Stimulated activated effector memory CD8-positive, alpha-beta T cell treated with anti-CD3 and anti-CD28 coated beads, Interleukin-12 subunit alpha, Interleukin-12 subunit beta, amount 100 ng/mL, for 72 hours (primary cell): ENCODE measurements at regions not wholly inside any gene's neighbourhood (a gene's known extent, or its start where the extent isn't known, plus 50 kb on each side); places are given as distances from the start of the nearest gene placed in this dataset.
"Not testable (repeated sequence)": the region's sequence is repeated elsewhere in the genome, so short reads cannot be mapped to it uniquely, and the experiment has no call there.

ENCODE experiments used
- ATAC-seq: fragments of 150-1000 bp; cut with Tn5 transposase; 2 replicates; pipeline ENCODE4 v1.10.0; 2021
- DNase-seq, 2 donors: peaks; one replicate each; pipeline ENCODE4 v3.0.0; 2021 to 2022; ENCODE audit warnings: low spot score in 2 of 2
- H3K27ac Mint-ChIP-seq: one replicate; pipeline ENCODE4 v1.8.0; 2022; ENCODE audit warnings: mild to moderate bottlenecking, mixed read lengths
- H3K36me3 Mint-ChIP-seq: one replicate; pipeline ENCODE4 v1.8.0; 2022; ENCODE audit warnings: mild to moderate bottlenecking, mixed read lengths
- H3K4me1 Mint-ChIP-seq: one replicate; pipeline ENCODE4 v1.8.0; 2022; ENCODE audit warnings: mixed read lengths
- H3K4me3 Mint-ChIP-seq: one replicate; pipeline ENCODE4 v1.8.0; 2022; ENCODE audit warnings: mild to moderate bottlenecking, mixed read lengths
- H3K9me3 Mint-ChIP-seq: one replicate; pipeline ENCODE4 v1.8.0; 2022; ENCODE audit warnings: mixed read lengths

- Mint-ChIP-seq H3K36me3 (no peaks in the 10 kb centered on the region), H3K4me3 (no peak overlapping the region), H3K4me1 (no peaks in the 10 kb centered on the region), H3K27ac (no peak overlapping the region), H3K9me3 (peaks cover 9% of the 10 kb centered on the region)
- DNase-seq (no peak), ATAC-seq (no peak)
Measured at GRCh38 chr10:81306971-81307782, 567.8 kb upstream of the NRG3 start.

- ATAC-seq: no peak
- no peak for DNase-seq
- Mint-ChIP-seq H3K9me3 (peaks cover 4% of the 10 kb centered on the region), H3K36me3 (no peaks in the 10 kb centered on the region), H3K4me1 (no peaks in the 10 kb centered on the region), H3K4me3 (no peak overlapping the region), H3K27ac (no peak overlapping the region)
Measured at GRCh38 chr10:81309041-81309552, 565.9 kb upstream of the NRG3 start.

DNA sequence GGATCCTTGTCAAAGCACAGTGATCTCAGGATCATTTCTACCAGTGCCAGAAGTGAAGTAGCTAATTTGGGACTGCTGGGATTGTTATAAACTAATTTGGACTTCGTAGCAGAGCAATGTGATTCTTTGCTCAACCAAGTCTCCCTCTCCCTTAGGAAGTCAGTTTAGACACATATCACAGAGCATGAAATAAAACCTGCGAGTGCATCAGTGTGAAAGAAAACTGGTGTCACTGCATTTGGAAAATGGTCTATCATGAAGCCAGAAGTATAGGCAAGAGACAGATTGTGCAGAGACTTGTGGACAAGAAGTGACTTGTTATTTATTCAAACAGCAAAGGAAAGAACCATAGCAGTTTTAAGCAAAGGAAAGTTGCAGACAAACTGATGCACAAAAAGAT, 560.5 kb upstream of the NRG3 start:
- Mint-ChIP-seq H3K4me1 (no peaks in the 10 kb centered on the region), H3K9me3 (peaks cover 8% of the 10 kb centered on the region), H3K27ac (no peak overlapping the region), H3K4me3 (no peak overlapping the region), H3K36me3 (no peaks in the 10 kb centered on the region)
- DNase-seq (no peak), ATAC-seq (no peak)

- no peak overlapping the region for H3K4me3 Mint-ChIP-seq
- ATAC-seq (no peak), DNase-seq (no peak)
- H3K27ac Mint-ChIP-seq: no peak overlapping the region
- H3K4me1 Mint-ChIP-seq: no peaks in the 10 kb centered on the region
- no peaks in the 10 kb centered on the region for H3K36me3 Mint-ChIP-seq
- H3K9me3 Mint-ChIP-seq: peaks cover 8% of the 10 kb centered on the region
Measured at GRCh38 chr10:81315026-81315425, 560.0 kb upstream of the NRG3 start.

DNA sequence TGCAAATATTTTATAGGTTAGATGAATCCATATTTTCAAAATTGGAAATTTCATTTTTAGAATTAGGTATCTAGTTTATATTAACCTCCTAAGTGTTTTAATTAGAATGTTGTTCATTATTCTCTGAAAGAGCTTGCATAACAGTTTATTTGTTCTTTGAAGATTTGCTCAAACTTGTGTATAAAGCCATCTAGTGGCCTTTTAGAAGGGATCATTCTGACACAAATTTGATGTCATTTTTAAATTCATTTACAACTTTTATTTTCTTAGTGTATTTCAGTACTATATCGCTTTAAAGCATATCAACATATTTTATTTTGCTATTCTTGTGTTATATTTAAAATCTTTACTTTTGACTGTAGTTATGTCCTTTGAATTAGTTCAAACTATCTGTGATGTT, 527.0 kb upstream of the NRG3 start:
- peaks cover 6% of the 10 kb centered on the region for H3K9me3 Mint-ChIP-seq
- H3K27ac Mint-ChIP-seq: no peak overlapping the region
- no peak for ATAC-seq
- DNase-seq: no peak
- no peaks in the 10 kb centered on the region for H3K4me1 Mint-ChIP-seq
- H3K36me3 Mint-ChIP-seq: no peaks in the 10 kb centered on the region
- no peak overlapping the region for H3K4me3 Mint-ChIP-seq

GRCh38 chr10:81367132-81367531, 507.9 kb upstream of the NRG3 start:
- no peak for ATAC-seq
- no peaks in the 10 kb centered on the region for H3K4me1 Mint-ChIP-seq
- no peak for DNase-seq
- H3K27ac Mint-ChIP-seq: no peak overlapping the region
- peaks cover 11% of the 10 kb centered on the region for H3K9me3 Mint-ChIP-seq
- no peak overlapping the region for H3K4me3 Mint-ChIP-seq
- no peaks in the 10 kb centered on the region for H3K36me3 Mint-ChIP-seq

DNA sequence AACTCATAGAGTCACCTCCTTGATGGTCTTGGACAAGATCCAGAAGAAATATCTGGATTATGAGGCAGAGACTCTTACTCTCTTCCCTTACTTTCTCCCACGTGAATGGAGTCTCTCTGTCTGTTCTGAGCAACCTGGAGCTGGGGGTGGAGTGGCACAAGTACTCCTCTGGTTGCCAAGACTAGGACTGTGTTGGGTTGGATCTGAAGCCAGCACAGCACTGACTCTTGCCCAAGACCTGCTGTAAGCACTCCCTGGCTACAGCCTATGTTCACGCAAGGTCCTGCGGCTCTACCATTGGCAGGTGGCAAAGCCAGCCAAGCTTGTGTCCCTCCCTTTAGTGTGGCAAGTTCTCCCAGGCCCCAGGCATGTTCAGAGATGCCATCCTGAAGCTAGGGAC, 488.2 kb upstream of the NRG3 start:
- ATAC-seq: no peak

DNA sequence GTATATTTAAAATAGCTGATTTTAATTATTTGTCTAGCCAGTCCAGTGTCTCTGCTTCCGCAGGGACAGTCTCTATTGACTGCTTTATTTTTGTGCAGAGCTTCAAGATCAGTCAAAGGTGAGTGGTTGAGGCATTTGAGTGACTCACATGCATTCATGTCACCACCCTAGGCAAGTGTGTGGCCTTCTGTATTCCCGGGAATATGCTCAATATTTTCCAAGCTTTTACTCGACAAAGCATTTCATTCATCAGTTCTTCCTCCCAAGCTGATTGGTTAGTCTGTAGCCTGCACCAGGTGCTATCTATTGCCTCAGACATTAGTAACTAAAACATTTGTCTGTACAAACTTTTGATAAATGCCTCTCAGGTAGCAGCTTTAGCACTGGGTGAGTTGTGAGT, 471.5 kb upstream of the NRG3 start:
- no peak for DNase-seq
- no peak overlapping the region for H3K4me3 Mint-ChIP-seq
- H3K4me1 Mint-ChIP-seq: no peaks in the 10 kb centered on the region
- H3K9me3 Mint-ChIP-seq: peaks cover 12% of the 10 kb centered on the region
- no peaks in the 10 kb centered on the region for H3K36me3 Mint-ChIP-seq
- ATAC-seq: no peak
- no peak overlapping the region for H3K27ac Mint-ChIP-seq

More for the DNA sequence above, 488.2 kb upstream of the NRG3 start:
- H3K4me1 Mint-ChIP-seq: no peaks in the 10 kb centered on the region
- no peak for DNase-seq
- peaks cover 28% of the 10 kb centered on the region for H3K9me3 Mint-ChIP-seq
- H3K27ac Mint-ChIP-seq: no peak overlapping the region
- no peaks in the 10 kb centered on the region for H3K36me3 Mint-ChIP-seq
- H3K4me3 Mint-ChIP-seq: no peak overlapping the region

DNA sequence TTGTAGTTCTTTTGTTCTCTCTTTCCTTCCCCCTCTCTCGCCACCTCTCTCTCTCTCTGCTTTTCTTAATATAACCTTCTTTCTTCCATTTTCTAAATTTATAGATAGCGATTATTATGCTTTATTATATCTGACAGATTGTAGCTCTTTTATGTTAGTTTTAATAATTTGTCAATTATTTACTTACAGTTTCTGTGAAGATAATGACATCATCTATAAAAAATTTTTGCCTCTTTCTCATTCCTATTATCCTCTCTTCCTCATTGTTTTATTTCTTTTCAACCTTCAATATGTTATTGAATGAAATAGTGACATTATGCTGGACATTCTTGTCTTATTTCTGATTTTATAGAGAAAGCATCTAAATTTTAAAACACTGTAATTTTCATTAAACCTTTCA, 469.6 kb upstream of the NRG3 start:
- Mint-ChIP-seq H3K4me3 (no peak overlapping the region), H3K27ac (no peak overlapping the region), H3K9me3 (peaks cover 14% of the 10 kb centered on the region), H3K36me3 (no peaks in the 10 kb centered on the region), H3K4me1 (no peaks in the 10 kb centered on the region)
- DNase-seq: no peak
- no peak for ATAC-seq

DNA sequence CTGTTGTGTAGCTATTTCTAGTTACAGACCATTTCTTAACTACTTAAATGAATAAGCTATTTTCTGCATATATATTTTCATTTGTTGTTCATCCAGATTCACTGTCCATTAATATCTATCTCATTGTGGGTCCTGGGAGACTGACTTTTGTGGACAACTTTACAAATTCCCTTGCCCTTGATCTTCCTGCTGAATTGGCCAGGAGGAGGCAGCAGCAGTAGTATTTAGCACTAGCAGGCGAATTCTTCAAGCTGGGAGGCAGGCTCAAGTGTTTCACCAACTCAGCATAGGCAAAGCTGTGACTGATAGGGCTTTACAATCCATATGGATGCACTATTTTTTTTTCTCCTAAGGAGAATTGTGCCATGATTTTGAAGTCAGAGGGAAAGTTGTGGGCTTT, 461.0 kb upstream of the NRG3 start:
- H3K27ac Mint-ChIP-seq: no peak overlapping the region
- H3K4me1 Mint-ChIP-seq: no peaks in the 10 kb centered on the region
- DNase-seq: no peak

DNA sequence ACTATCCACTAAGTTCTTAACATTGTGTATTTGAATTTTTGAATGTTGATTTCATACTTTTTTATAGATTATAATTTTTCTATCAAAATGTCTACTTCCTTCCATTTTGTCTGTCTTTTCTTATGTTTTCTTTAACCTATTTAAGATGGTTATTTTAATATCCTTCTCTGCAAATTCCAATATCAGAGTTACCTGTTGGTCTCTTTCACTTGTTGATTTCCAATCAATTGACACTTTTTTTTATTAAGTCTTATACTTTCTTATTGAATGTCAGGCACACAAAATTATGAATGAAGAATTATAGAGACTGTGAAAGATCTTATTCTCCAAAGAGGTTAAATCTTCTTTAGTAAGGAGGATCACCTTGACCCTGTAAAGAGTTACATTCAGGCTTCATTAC, 448.3 kb upstream of the NRG3 start:
- ATAC-seq (no peak), DNase-seq (no peak)
- no peaks in the 10 kb centered on the region for H3K4me1 Mint-ChIP-seq
- peaks cover 26% of the 10 kb centered on the region for H3K9me3 Mint-ChIP-seq
- H3K4me3 Mint-ChIP-seq: no peak overlapping the region
- H3K36me3 Mint-ChIP-seq: no peaks in the 10 kb centered on the region
- no peak overlapping the region for H3K27ac Mint-ChIP-seq

More for the DNA sequence above, 461.0 kb upstream of the NRG3 start:
- H3K36me3 Mint-ChIP-seq: no peaks in the 10 kb centered on the region
- no peak overlapping the region for H3K4me3 Mint-ChIP-seq
- no peak for ATAC-seq
- peaks cover 21% of the 10 kb centered on the region for H3K9me3 Mint-ChIP-seq

DNA sequence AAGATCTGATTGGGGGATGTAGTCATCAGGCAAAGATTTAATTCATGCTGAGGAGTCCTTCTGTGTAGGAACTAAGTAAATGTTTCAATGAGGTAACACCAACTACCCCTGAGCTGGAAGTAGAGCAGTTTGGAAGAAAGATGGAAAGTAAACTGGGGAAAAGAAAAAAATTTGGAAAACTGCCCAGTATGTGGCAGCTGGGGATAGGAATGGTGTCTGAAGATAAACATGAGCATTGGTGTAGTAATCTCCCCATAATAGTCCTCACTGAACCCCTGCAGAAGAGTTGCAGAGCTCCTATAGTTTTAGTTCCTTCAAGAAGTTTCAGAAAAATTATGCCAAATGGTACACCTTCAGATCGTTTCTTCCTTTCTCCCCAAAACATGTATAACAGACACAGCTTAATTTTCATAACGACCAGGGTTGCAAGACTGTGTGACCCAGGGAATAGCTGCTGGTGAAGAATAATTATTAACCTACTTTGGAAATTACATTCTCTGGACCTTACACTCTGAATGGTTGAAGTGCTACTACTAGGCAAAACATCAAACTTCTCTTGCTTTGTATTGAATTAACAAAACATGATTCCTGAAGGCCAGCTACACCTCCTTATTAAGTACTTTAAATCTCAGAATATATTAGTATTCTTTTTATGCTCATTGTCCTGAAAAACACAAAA, 446.4 kb upstream of the NRG3 start:
- Mint-ChIP-seq H3K36me3 (no peaks in the 10 kb centered on the region), H3K4me3 (no peak overlapping the region), H3K9me3 (peaks cover 22% of the 10 kb centered on the region), H3K4me1 (no peaks in the 10 kb centered on the region), H3K27ac (no peak overlapping the region)
- ATAC-seq (no peak), DNase-seq (no peak)

- no peak for ATAC-seq
- no peak for DNase-seq
- Mint-ChIP-seq H3K4me1 (no peaks in the 10 kb centered on the region), H3K4me3 (no peak overlapping the region), H3K36me3 (no peaks in the 10 kb centered on the region), H3K27ac (no peak overlapping the region), H3K9me3 (peaks cover 7% of the 10 kb centered on the region)
Measured at GRCh38 chr10:81439445-81439844, 435.5 kb upstream of the NRG3 start.

DNA sequence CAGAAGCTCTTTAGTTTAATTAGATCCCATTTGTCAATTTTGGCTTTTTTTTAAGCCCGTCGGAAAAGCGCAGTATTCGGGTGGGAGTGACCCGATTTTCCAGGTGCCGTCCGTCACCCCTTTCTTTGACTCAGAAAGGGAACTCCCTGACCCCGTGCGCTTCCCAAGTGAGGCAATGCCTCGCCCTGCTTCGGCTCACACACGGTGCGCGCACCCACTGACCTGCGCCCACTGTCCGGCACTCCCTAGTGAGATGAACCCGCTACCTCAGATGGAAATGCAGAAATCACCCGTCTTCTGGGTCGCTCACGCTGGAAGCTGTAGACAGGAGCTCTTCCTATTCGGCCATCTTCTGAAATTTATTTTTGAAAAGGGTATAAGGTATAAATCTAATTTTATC, 433.4 kb upstream of the NRG3 start:
- not testable (repeated sequence) for H3K36me3 Mint-ChIP-seq, ATAC-seq, DNase-seq, H3K4me1 Mint-ChIP-seq, H3K27ac Mint-ChIP-seq, H3K4me3 Mint-ChIP-seq
- H3K9me3 Mint-ChIP-seq: peaks cover 11% of the 10 kb centered on the region

GRCh38 chr10:81444242-81444929, 430.6 kb upstream of the NRG3 start:
- no peak for DNase-seq
- no peak overlapping the region for H3K27ac Mint-ChIP-seq
- no peak overlapping the region for H3K4me3 Mint-ChIP-seq
- H3K9me3 Mint-ChIP-seq: peaks cover 11% of the 10 kb centered on the region
- H3K4me1 Mint-ChIP-seq: no peaks in the 10 kb centered on the region
- ATAC-seq: no peak
- H3K36me3 Mint-ChIP-seq: no peaks in the 10 kb centered on the region
